ENCODE measurements at regions not wholly inside any gene's neighbourhood (a gene's known extent, or its start where the extent isn't known, plus 50 kb on each side); places are given as distances from the start of the nearest gene placed in this dataset.

DNA sequence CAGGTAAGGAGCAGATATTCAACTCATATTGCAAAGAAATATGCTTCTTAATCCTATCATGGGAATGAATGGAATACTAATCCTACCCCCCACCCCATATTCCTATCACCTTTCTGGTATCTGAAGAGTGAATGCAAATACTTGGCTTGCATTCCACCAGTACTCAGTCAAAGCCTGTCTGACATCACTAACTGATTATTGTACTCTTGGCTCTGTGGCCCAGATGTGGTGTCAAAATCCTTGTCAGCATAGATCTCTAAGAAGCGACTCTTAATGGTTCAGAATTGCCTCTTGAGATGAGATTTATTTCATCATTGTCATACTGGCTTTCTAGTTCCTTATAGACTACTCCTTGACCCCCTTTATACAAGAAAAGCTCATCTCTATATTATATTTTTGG is 604.6 kb downstream of the ADGRL2 start:
- TF ChIP-seq, protein P1, sequence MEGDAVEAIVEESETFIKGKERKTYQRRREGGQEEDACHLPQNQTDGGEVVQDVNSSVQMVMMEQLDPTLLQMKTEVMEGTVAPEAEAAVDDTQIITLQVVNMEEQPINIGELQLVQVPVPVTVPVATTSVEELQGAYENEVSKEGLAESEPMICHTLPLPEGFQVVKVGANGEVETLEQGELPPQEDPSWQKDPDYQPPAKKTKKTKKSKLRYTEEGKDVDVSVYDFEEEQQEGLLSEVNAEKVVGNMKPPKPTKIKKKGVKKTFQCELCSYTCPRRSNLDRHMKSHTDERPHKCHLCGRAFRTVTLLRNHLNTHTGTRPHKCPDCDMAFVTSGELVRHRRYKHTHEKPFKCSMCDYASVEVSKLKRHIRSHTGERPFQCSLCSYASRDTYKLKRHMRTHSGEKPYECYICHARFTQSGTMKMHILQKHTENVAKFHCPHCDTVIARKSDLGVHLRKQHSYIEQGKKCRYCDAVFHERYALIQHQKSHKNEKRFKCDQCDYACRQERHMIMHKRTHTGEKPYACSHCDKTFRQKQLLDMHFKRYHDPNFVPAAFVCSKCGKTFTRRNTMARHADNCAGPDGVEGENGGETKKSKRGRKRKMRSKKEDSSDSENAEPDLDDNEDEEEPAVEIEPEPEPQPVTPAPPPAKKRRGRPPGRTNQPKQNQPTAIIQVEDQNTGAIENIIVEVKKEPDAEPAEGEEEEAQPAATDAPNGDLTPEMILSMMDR (conservative IDR thresholded peaks at IDR 0.05; ENCODE audit: low read length), result no peak
- H3K4me3 ChIP-seq (ENCODE audit: low read length), result no peak overlapping the region
- no peak for DNase-seq (ENCODE audit: low read depth)

DNA sequence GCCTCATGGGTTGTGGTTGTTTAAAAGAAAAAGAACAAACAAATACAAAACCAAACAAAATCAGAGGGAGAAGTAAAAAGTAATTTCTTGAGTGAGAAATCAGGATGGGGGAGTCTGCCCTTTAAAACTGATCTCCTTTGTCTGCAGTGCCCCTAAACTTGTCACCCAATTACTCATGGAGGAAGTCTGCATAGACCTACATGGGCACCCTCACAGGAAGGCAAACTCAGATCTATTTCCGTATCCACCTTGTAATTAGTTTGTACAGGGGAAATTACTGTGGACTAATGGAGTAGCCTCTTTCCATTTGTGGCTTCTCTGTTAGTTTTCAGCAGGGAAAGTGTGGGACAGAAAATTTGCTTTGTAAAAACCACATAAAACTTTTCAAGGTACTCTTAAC is 600.4 kb downstream of the ADGRL2 start:
- DNase-seq (ENCODE audit: low read depth), result no peak
- TF ChIP-seq, protein P1 (conservative IDR thresholded peaks at IDR 0.05; ENCODE audit: low read length), result no peak
- H3K4me3 ChIP-seq (ENCODE audit: low read length), result no peak overlapping the region

DNA sequence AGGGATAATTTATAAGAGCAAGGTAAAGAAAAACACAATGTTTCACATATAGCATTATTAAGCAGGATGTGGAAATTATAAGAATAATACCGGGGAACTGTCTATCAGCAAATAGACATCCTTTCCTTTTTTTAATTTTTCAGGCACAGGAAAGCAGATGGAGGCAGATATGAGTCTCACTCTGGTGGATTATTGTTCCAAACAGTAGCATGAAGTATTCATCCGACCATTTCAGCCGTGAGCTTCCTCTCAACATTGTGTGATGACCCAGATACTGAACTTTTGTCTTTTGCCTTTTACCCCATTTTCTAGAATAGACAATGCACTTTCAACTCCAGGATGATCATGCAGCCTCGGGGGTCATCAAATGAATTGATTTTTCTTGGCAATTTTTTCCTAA is 599.8 kb downstream of the ADGRL2 start:
- no peak overlapping the region for H3K4me3 ChIP-seq (ENCODE audit: low read length)
- no peak for DNase-seq (ENCODE audit: low read depth)
- TF ChIP-seq, protein P1 (conservative IDR thresholded peaks at IDR 0.05; ENCODE audit: low read length), result no peak

DNA sequence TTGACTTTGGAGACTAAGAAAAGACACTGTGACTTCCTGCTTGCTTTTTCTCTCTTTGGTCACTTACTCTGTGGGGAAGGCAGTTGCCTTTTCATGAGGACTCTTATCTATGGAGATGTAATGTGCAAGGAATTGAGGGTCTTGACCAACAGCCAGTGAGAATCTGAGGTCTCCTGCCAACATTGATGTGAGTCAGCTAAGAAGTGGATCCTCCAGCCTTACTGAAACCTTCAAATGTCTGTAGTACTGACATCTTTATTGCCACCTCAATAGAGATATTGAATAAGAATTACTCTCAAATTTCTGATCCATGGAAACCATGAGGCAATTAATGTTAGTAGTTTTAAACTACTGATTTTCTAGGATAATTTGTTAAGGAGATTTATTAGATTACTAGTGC is 598.4 kb downstream of the ADGRL2 start:
- H3K4me3 ChIP-seq (ENCODE audit: low read length), result no peak overlapping the region
- no peak for DNase-seq (ENCODE audit: low read depth)
- TF ChIP-seq, protein P1 (conservative IDR thresholded peaks at IDR 0.05; ENCODE audit: low read length), result no peak

DNA sequence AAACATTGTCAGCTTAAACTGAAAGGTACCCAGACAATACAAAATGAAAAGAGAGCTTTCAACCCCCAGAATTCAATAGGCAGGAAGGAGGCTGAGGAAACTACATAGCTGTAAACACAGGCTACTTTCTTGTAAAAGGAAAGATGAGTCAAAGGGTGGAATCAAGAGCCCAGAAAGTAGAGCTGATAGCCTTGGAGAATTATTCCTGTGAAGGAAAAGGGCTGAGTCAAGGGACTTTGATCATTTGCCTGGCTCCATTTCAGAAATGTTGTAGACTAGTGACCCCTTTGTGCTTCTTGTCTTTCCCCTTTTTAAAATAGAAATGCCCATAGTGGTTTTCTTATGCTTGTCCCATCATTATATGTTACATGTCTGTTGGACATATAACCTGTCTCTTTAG is 597.6 kb downstream of the ADGRL2 start:
- H3K4me3 ChIP-seq (ENCODE audit: low read length), result no peak overlapping the region
- TF ChIP-seq, protein P1 (conservative IDR thresholded peaks at IDR 0.05; ENCODE audit: low read length), result no peak
- no peak for DNase-seq (ENCODE audit: low read depth)

DNA sequence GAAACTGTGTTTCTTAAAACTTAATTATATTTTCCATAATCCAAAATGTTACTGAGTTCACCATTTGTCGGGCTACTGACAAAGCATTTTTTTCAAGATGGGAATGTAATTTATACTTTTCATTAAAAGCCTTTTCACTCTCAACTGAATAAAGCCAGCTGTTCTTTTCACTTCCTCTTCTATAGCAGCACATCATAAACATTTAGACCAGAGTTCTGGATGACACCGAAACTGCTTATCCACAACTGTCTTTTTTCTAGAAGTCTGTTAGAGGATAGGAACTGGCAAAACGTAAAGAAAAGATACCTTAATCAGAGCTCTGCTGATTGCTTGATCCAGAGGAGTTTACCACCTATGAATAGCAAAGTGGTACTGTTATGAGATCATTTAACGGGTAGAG is 594.7 kb downstream of the ADGRL2 start:
- no peak overlapping the region for H3K4me3 ChIP-seq (ENCODE audit: low read length)
- TF ChIP-seq, protein P1 (conservative IDR thresholded peaks at IDR 0.05; ENCODE audit: low read length), result no peak

DNA sequence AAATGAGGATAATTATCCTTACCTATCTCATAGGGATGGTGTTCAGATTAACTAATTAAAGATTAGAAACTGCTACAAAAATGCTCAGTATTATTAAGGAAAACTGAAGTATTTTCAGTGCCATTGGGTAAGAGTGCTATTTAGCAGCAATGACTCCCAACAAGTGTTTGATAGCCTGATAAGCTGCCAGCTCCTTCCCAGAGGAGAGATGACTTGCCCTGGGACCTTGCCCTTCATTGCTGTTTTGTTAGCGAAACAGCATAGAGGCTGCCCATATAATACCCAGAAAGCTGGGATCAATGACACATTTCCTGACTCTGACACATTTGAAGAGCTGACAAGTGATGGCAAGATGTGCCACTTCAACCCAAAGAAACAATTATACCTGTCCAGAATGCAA is 592.2 kb downstream of the ADGRL2 start:
- no peak overlapping the region for H3K4me3 ChIP-seq (ENCODE audit: low read length)
- TF ChIP-seq, protein P1 (conservative IDR thresholded peaks at IDR 0.05; ENCODE audit: low read length), result no peak
- no peak for DNase-seq (ENCODE audit: low read depth)

More for the DNA sequence above, 594.7 kb downstream of the ADGRL2 start:
- DNase-seq (ENCODE audit: low read depth), result no peak
